ENCODE measurements at regions not wholly inside any gene's neighbourhood (a gene's known extent, or its start where the extent isn't known, plus 50 kb on each side); places are given as distances from the start of the nearest gene placed in this dataset.

GRCh38 chr5:143934821-143935220 is 122.9 kb downstream of the HMHB1 start:
- Histone ChIP-seq H3K36me3 (no peaks in the 10 kb centered on the region), H3K9me3 (peaks cover 6 to 12% of the 10 kb centered on the region in 2 donors), H3K4me1 (no peaks in the 10 kb centered on the region), H3K27ac (no peak overlapping the region), H3K4me3 (no peak overlapping the region), H3K27me3 (no peaks in the 10 kb centered on the region)
- in situ Hi-C loops (cut with MboI; ENCODE audit: low pct_ligation_motif_present in 1 of 4, low pct_unique_long_range_greater_than_20kb in 1 of 4, low sequenced_read_pairs in 3 of 4): no loop called here
- intact Hi-C loops (cut with DNase I; ENCODE audit: low total_unique reads): no loop called here
- 64% methylated on average over 2 of the region's 2 CpGs; no CpG with 5 or more reads in 1 of the 2 donors for WGBS, 2 donors (ENCODE audit: low coverage in 1 of 2)
- no peak for DNase-seq
- TF ChIP-seq POLR2A (IDR thresholded peaks at IDR 0.05) (no peak), CTCF (IDR thresholded peaks at IDR 0.05) (no peak), EP300 (IDR thresholded peaks at IDR 0.05; ENCODE audit: low read depth) (no peak)

DNA sequence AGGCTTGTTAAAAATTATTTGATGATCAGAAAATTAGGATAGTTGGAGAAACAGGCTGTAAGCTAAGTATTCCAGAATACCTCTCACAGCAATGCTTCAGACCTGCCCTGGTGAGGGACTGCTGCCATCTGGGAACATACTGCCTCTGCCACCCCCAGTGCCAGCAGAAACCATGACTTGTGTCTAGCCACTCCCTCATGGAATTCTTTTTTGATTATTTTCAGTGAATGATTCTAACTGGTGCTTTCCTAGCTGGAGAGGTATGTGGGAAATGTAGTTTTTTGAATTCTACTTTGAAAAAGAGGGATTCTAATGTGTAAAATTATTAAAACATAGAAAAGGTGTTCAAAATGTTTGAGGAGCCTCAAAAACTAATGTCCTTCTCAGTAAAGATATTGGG is 126.3 kb downstream of the HMHB1 start:
- TF ChIP-seq POLR2A (IDR thresholded peaks at IDR 0.05) (no peak), EP300 (IDR thresholded peaks at IDR 0.05; ENCODE audit: low read depth) (no peak), CTCF (IDR thresholded peaks at IDR 0.05) (no peak), POLR2AphosphoS5 (IDR thresholded peaks at IDR 0.05) (no peak)
- intact Hi-C loops (cut with DNase I; ENCODE audit: low total_unique reads) (no loop called here), in situ Hi-C loops (cut with MboI; ENCODE audit: low pct_ligation_motif_present in 1 of 4, low pct_unique_long_range_greater_than_20kb in 1 of 4, low sequenced_read_pairs in 3 of 4) (no loop called here)
- DNase-seq: no peak
- H3K4me1 ChIP-seq: no peaks in the 10 kb centered on the region
- no peak overlapping the region for H3K27ac ChIP-seq
- no peaks in the 10 kb centered on the region for H3K27me3 ChIP-seq
- peaks cover 11 to 24% of the 10 kb centered on the region in 2 donors for H3K9me3 ChIP-seq
- H3K4me3 ChIP-seq: no peak overlapping the region
- no peaks in the 10 kb centered on the region for H3K36me3 ChIP-seq

- Histone ChIP-seq H3K27ac (no peak overlapping the region), H3K36me3 (no peaks in the 10 kb centered on the region), H3K9me3 (peaks cover 6 to 14% of the 10 kb centered on the region in 2 donors), H3K4me1 (no peaks in the 10 kb centered on the region), H3K27me3 (no peaks in the 10 kb centered on the region), H3K4me3 (no peak overlapping the region)
- in situ Hi-C loops (cut with MboI; ENCODE audit: low pct_ligation_motif_present in 1 of 4, low pct_unique_long_range_greater_than_20kb in 1 of 4, low sequenced_read_pairs in 3 of 4): no loop called here
- TF ChIP-seq EP300 (IDR thresholded peaks at IDR 0.05; ENCODE audit: low read depth): no peak
- TF ChIP-seq POLR2A (IDR thresholded peaks at IDR 0.05): no peak
- no peak for DNase-seq
- intact Hi-C loops (cut with DNase I; ENCODE audit: low total_unique reads): no loop called here
- WGBS, 2 donors (ENCODE audit: low coverage in 1 of 2): 80 to 85% methylated on average over 1 of the region's 1 CpG
These were observed 134.9 kb downstream of the HMHB1 start for GRCh38 chr5:143946837-143947236.

DNA sequence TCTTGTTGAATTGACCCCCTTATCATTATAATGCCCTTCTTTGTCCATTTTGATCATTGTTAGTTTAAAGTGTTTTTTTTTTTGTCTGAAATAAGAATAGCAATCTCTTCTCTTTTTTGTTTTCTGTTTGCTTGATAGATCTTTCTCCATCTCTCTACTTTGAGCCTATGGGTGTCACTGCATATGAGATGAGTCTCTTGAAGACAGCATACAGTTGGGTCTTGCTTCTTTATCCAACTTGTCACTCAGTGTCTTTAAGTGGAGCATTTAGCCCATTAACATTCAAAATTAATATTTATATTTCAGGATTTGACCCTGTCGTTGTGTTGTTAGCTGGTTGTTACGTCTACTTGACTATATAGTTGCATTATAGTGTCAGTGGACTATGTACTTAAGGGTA is 135.4 kb downstream of the HMHB1 start:
- 67 to 83% methylated on average over 2 of the region's 2 CpGs for WGBS, 2 donors (ENCODE audit: low coverage in 1 of 2)
- DNase-seq: no peak
- Histone ChIP-seq H3K36me3 (no peaks in the 10 kb centered on the region), H3K27me3 (no peaks in the 10 kb centered on the region), H3K4me3 (no peak overlapping the region), H3K4me1 (no peaks in the 10 kb centered on the region), H3K27ac (no peak overlapping the region), H3K9me3 (peaks cover 6 to 12% of the 10 kb centered on the region in 2 donors)
- intact Hi-C loops (cut with DNase I; ENCODE audit: low total_unique reads): no loop called here
- in situ Hi-C loops (cut with MboI; ENCODE audit: low pct_ligation_motif_present in 1 of 4, low pct_unique_long_range_greater_than_20kb in 1 of 4, low sequenced_read_pairs in 3 of 4): no loop called here
- TF ChIP-seq POLR2AphosphoS5 (IDR thresholded peaks at IDR 0.05) (no peak), POLR2A (IDR thresholded peaks at IDR 0.05) (no peak), CTCF (IDR thresholded peaks at IDR 0.05) (no peak), EP300 (IDR thresholded peaks at IDR 0.05; ENCODE audit: low read depth) (no peak)

DNA sequence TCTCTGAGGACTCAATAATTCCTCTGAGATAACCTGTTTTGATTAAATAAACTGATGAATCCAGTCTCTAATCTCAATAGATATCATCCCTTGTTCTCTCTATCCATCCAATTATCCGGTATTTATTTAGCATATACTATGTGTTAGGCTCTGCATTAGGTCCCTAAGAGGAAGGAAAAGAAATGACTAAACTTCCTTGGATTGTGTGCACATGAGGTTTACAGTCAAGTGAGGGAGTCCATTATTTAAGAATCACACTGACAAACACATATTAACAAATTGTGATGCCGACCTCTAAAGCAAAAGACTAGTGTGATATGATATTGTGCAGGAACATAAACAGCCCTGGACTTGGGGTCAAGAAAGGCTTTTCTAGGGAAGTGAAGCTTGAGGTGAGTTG is 140.8 kb downstream of the HMHB1 start:
- no peaks in the 10 kb centered on the region for H3K27me3 ChIP-seq
- TF ChIP-seq POLR2A (IDR thresholded peaks at IDR 0.05) (no peak), POLR2AphosphoS5 (IDR thresholded peaks at IDR 0.05) (no peak), EP300 (IDR thresholded peaks at IDR 0.05; ENCODE audit: low read depth) (no peak), CTCF (IDR thresholded peaks at IDR 0.05) (no peak)
- no peaks in the 10 kb centered on the region for H3K36me3 ChIP-seq
- H3K9me3 ChIP-seq: no peaks in the 10 kb centered on the region
- no peak for DNase-seq
- no peak overlapping the region for H3K4me3 ChIP-seq
- intact Hi-C loops (cut with DNase I; ENCODE audit: low total_unique reads) (no loop called here), in situ Hi-C loops (cut with MboI; ENCODE audit: low pct_ligation_motif_present in 1 of 4, low pct_unique_long_range_greater_than_20kb in 1 of 4, low sequenced_read_pairs in 3 of 4) (no loop called here)
- H3K27ac ChIP-seq: no peak overlapping the region
- WGBS, 2 donors (ENCODE audit: low coverage in 1 of 2): 67 to 90% methylated on average over 2 of the region's 2 CpGs
- no peaks in the 10 kb centered on the region for H3K4me1 ChIP-seq
